ENCODE measurements at regions not wholly inside any gene's neighbourhood (a gene's known extent, or its start where the extent isn't known, plus 50 kb on each side); places are given as distances from the start of the nearest gene placed in this dataset.

DNA sequence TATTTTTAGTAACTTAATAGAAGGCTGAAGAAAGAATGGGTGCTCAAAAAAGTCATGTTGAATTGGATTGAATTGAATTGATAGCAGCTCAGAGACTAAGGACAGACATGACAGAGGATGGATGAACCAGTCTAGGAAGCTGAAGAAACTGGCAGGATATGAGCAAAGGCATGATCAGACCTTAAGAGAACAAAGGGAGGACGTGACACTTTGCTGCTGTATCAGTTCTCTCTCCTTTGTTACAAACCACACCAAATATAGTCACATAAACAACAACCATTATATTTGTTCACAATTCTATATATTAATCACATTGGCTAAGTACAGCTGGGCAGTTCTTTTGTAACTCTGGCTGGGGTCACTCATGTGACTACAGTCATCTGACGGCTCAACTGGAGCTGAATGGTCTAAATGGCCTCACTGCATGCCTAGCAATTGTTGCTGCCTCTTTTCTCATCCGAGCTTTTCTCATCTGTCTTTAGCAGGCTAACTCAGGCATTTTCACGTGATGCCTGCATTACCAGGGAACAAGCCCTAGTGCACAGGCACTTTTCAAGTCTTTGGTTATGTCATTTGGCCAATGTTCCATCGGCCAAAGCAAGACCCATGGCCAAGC, 355.0 kb downstream of the ETNK1 start:
- TF ChIP-seq, protein P1, sequence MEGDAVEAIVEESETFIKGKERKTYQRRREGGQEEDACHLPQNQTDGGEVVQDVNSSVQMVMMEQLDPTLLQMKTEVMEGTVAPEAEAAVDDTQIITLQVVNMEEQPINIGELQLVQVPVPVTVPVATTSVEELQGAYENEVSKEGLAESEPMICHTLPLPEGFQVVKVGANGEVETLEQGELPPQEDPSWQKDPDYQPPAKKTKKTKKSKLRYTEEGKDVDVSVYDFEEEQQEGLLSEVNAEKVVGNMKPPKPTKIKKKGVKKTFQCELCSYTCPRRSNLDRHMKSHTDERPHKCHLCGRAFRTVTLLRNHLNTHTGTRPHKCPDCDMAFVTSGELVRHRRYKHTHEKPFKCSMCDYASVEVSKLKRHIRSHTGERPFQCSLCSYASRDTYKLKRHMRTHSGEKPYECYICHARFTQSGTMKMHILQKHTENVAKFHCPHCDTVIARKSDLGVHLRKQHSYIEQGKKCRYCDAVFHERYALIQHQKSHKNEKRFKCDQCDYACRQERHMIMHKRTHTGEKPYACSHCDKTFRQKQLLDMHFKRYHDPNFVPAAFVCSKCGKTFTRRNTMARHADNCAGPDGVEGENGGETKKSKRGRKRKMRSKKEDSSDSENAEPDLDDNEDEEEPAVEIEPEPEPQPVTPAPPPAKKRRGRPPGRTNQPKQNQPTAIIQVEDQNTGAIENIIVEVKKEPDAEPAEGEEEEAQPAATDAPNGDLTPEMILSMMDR (IDR thresholded peaks at IDR 0.05; ENCODE audit: insufficient read depth, low read length, poor library complexity, severe bottlenecking): no peak
- no peak for TF ChIP-seq EZH2phosphoT487 (conservative IDR thresholded peaks at IDR 0.05; ENCODE audit: low read length)
